ENCODE measurements at regions not wholly inside any gene's neighbourhood (a gene's known extent, or its start where the extent isn't known, plus 50 kb on each side); places are given as distances from the start of the nearest gene placed in this dataset.

DNA sequence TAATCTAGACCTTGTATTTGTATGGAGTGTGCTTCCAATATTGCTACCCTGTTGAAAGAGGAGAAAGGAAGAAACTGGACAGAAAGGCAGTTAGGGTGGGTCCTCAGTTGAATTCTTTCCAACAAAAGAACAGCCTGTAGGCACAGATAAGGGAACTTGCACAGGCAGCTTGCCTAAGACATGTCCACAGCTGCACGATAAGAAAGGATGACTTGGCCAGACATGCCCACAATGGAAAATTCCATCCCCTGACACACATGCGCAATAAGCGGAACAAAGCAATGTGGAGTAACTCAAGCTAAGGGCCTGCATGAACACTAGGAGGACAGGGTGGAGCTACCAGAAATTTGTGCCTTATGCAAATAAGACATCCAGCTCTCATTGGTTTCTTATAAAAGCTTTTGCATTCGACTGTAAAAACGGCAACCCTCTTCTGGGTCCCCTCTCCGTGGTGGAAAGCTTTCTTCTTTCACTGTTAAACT, 1084.7 kb upstream of the NXPH2 start (continued):
- TF ChIP-seq, protein P1, sequence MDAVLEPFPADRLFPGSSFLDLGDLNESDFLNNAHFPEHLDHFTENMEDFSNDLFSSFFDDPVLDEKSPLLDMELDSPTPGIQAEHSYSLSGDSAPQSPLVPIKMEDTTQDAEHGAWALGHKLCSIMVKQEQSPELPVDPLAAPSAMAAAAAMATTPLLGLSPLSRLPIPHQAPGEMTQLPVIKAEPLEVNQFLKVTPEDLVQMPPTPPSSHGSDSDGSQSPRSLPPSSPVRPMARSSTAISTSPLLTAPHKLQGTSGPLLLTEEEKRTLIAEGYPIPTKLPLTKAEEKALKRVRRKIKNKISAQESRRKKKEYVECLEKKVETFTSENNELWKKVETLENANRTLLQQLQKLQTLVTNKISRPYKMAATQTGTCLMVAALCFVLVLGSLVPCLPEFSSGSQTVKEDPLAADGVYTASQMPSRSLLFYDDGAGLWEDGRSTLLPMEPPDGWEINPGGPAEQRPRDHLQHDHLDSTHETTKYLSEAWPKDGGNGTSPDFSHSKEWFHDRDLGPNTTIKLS (IDR thresholded peaks at IDR 0.05; ENCODE audit: borderline replicate concordance, low read depth) = no peak
- TF ChIP-seq CBX3 (IDR thresholded peaks at IDR 0.05; ENCODE audit: borderline replicate concordance in 1 of 2, low read length in 2 of 2) = peak in 1 of 2 experiments; percentile 85; a peak in 2 of 3 replicates
- no peak for TF ChIP-seq NCOA4 (IDR thresholded peaks at IDR 0.05; ENCODE audit: partially characterized antibody)
- TF ChIP-seq ZNF57 (CRISPR knock-in tag; IDR thresholded peaks at IDR 0.05) = no peak
- TF ChIP-seq, protein P2, sequence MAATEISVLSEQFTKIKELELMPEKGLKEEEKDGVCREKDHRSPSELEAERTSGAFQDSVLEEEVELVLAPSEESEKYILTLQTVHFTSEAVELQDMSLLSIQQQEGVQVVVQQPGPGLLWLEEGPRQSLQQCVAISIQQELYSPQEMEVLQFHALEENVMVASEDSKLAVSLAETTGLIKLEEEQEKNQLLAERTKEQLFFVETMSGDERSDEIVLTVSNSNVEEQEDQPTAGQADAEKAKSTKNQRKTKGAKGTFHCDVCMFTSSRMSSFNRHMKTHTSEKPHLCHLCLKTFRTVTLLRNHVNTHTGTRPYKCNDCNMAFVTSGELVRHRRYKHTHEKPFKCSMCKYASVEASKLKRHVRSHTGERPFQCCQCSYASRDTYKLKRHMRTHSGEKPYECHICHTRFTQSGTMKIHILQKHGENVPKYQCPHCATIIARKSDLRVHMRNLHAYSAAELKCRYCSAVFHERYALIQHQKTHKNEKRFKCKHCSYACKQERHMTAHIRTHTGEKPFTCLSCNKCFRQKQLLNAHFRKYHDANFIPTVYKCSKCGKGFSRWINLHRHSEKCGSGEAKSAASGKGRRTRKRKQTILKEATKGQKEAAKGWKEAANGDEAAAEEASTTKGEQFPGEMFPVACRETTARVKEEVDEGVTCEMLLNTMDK (IDR thresholded peaks at IDR 0.05; ENCODE audit: borderline replicate concordance, insufficient read depth, low read depth, low read length, poor library complexity, severe bottlenecking) = no peak
- no peak for TF ChIP-seq ZNF253 (CRISPR knock-in tag; conservative IDR thresholded peaks at IDR 0.05)
- no peak for TF ChIP-seq CEBPG (CRISPR knock-in tag; IDR thresholded peaks at IDR 0.05)
- TF ChIP-seq CEBPG (tag; conservative IDR thresholded peaks at IDR 0.05 in 1 of 2, IDR thresholded peaks at IDR 0.05 in 1 of 2) = no peak
- no peak for TF ChIP-seq ASH1L (IDR thresholded peaks at IDR 0.05; ENCODE audit: borderline replicate concordance, low read depth, partially characterized antibody)
- no peak for TF ChIP-seq RCOR1 (IDR thresholded peaks at IDR 0.05; ENCODE audit: borderline replicate concordance in 1 of 2, low read depth in 2 of 2, low read length in 2 of 2)
- TF ChIP-seq ZBTB17 (CRISPR knock-in tag; IDR thresholded peaks at IDR 0.05) = 0 out of 2 replicates have a peak, but pooled peaks have one; percentile 40
- TF ChIP-seq KHSRP (IDR thresholded peaks at IDR 0.05) = no peak
- TF ChIP-seq NELFE (IDR thresholded peaks at IDR 0.05; ENCODE audit: insufficient read depth, insufficient read length) = no peak
- 0 out of 2 replicates have a peak, but pooled peaks have one; percentile 28 for TF ChIP-seq ZNF354B (CRISPR knock-in tag; IDR thresholded peaks at IDR 0.05)
- no peak for TF ChIP-seq PHF8 (IDR thresholded peaks at IDR 0.05; ENCODE audit: borderline replicate concordance, low read length)
- no peak for TF ChIP-seq CHD1 (IDR thresholded peaks at IDR 0.05; ENCODE audit: low read length)
- TF ChIP-seq TRIM28 (IDR thresholded peaks at IDR 0.05) = 0 out of 2 replicates have a peak, but pooled peaks have one; percentile 37
- TF ChIP-seq POLR3A (IDR thresholded peaks at IDR 0.05; ENCODE audit: borderline replicate concordance, extremely low read depth, insufficient read depth, insufficient read length) = no peak
- no peak for TF ChIP-seq RB1 (IDR thresholded peaks at IDR 0.05; ENCODE audit: low read depth)
- TF ChIP-seq, protein P3, sequence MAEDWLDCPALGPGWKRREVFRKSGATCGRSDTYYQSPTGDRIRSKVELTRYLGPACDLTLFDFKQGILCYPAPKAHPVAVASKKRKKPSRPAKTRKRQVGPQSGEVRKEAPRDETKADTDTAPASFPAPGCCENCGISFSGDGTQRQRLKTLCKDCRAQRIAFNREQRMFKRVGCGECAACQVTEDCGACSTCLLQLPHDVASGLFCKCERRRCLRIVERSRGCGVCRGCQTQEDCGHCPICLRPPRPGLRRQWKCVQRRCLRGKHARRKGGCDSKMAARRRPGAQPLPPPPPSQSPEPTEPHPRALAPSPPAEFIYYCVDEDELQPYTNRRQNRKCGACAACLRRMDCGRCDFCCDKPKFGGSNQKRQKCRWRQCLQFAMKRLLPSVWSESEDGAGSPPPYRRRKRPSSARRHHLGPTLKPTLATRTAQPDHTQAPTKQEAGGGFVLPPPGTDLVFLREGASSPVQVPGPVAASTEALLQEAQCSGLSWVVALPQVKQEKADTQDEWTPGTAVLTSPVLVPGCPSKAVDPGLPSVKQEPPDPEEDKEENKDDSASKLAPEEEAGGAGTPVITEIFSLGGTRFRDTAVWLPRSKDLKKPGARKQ (CRISPR knock-in tag; IDR thresholded peaks at IDR 0.05) = no peak
- TF ChIP-seq EZH2 (IDR thresholded peaks at IDR 0.05; ENCODE audit: borderline replicate concordance, low read depth, low read length) = no peak
- TF ChIP-seq ZNF764 (CRISPR knock-in tag; IDR thresholded peaks at IDR 0.05; ENCODE audit: low read depth) = no peak
- TF ChIP-seq ARID2 (IDR thresholded peaks at IDR 0.05) = no peak
- TF ChIP-seq PHF21A (IDR thresholded peaks at IDR 0.05; ENCODE audit: borderline replicate concordance, low read depth) = no peak
- no peak for TF ChIP-seq MBD2 (IDR thresholded peaks at IDR 0.05; ENCODE audit: borderline replicate concordance, low read depth)
